ENCODE measurements at regions not wholly inside any gene's neighbourhood (a gene's known extent, or its start where the extent isn't known, plus 50 kb on each side); places are given as distances from the start of the nearest gene placed in this dataset.

- TF ChIP-seq POLR2A (IDR thresholded peaks at IDR 0.05) (no peak), CTCF (IDR thresholded peaks at IDR 0.05 in 4 of 5, conservative IDR thresholded peaks at IDR 0.05 in 1 of 5) (no peak)
Measured at GRCh38 chr4:94015956-94016355, 187.4 kb downstream of the ATOH1 start.

Measured in gastrocnemius medialis (tissue), 4 donors.